ACC112 (cell line): ENCODE measurements at regions not wholly inside any gene's neighbourhood (a gene's known extent, or its start where the extent isn't known, plus 50 kb on each side); places are given as distances from the start of the nearest gene placed in this dataset.

Experiments
- H2AFZ ChIP-seq: fragments of 200-600 bp; sonication (generic); one replicate; pipeline ENCODE4 v1.6.0; 2017; ENCODE audit warnings: antibody characterized with exemption, low read length; ENCODE audit not compliant: unreplicated experiment
- H3K27ac ChIP-seq: fragments of 200-600 bp; sonication (generic); 2 replicates; pipeline ENCODE4 v1.5.1; 2014; ENCODE audit warnings: low read depth, mild to moderate bottlenecking, antibody characterized with exemption, low read length, moderate library complexity
- H3K27me3 ChIP-seq: fragments of 200-600 bp; sonication (generic); 2 replicates; pipeline ENCODE4 v1.6.1; 2014; ENCODE audit warnings: mild to moderate bottlenecking, antibody characterized with exemption, low read length, moderate library complexity, mixed read lengths; ENCODE audit not compliant: insufficient read depth
- H3K36me3 ChIP-seq: fragments of 200-600 bp; sonication (generic); 2 replicates; pipeline ENCODE4 v1.6.1; 2016; ENCODE audit warnings: mild to moderate bottlenecking, antibody characterized with exemption, low read length, moderate library complexity, mixed read lengths; ENCODE audit not compliant: insufficient read depth
- H3K4me1 ChIP-seq: fragments of 200-600 bp; sonication (generic); one replicate; pipeline ENCODE4 v1.6.1; 2016; ENCODE audit warnings: low read length, mixed read lengths; ENCODE audit not compliant: insufficient read depth, unreplicated experiment, control insufficient read depth
- H3K4me3 ChIP-seq: fragments of 200-600 bp; sonication (generic); 2 replicates; pipeline ENCODE4 v1.5.1; 2014; ENCODE audit warnings: mild to moderate bottlenecking, low read depth, low read length
- H3K79me2 ChIP-seq: fragments of 200-600 bp; sonication (generic); one replicate; pipeline ENCODE4 v1.6.0; 2016; ENCODE audit warnings: low read length; ENCODE audit not compliant: control insufficient read depth, unreplicated experiment, insufficient read depth

- Histone ChIP-seq H3K4me1 (no peaks in the 10 kb centered on the region), H3K79me2 (no peaks in the 10 kb centered on the region), H3K4me3 (no peak overlapping the region), H3K27ac (no peak overlapping the region), H2AFZ (no peak overlapping the region), H3K36me3 (no peaks in the 10 kb centered on the region), H3K27me3 (peaks cover 10% of the 10 kb centered on the region)
These were observed 83.5 kb downstream of the HRH4 start for GRCh38 chr18:24543795-24544498.

- no peak overlapping the region for H3K4me3 ChIP-seq
- H2AFZ ChIP-seq: no peak overlapping the region
- H3K4me1 ChIP-seq: no peaks in the 10 kb centered on the region
- no peaks in the 10 kb centered on the region for H3K79me2 ChIP-seq
- peaks cover 4% of the 10 kb centered on the region; the same call in 1 of the 2 replicates for H3K27me3 ChIP-seq
- no peak overlapping the region for H3K27ac ChIP-seq
- H3K36me3 ChIP-seq: no peaks in the 10 kb centered on the region
These were observed 84.5 kb downstream of the HRH4 start for GRCh38 chr18:24544949-24545348.

DNA sequence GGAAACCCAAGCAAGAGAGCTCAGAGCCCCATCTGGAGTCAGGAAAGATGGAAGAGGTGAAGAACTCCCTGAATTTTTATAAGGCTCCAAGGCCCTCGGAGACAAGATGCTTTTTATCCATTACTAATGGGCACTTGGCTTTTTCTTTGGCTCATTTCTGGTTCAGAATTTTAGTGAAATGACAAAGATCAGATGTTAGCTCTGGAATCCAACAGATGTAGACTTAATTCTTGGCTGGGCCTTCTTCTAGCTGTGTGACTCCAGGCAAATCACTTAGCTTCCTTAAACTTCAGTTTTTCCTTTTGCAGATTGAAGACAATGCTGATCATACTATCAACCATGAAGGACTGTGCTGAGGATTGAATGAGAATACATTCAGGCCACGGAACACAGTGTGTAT is 85.2 kb downstream of the HRH4 start:
- no peaks in the 10 kb centered on the region for H3K79me2 ChIP-seq
- H3K4me3 ChIP-seq: no peak overlapping the region
- H2AFZ ChIP-seq: no peak overlapping the region
- no peaks in the 10 kb centered on the region for H3K36me3 ChIP-seq
- H3K4me1 ChIP-seq: no peaks in the 10 kb centered on the region
- H3K27ac ChIP-seq: no peak overlapping the region
- H3K27me3 ChIP-seq: no peaks in the 10 kb centered on the region

GRCh38 chr18:24546307-24546706 is 85.9 kb downstream of the HRH4 start:
- H3K79me2 ChIP-seq: no peaks in the 10 kb centered on the region
- no peak overlapping the region for H3K27ac ChIP-seq
- H3K36me3 ChIP-seq: no peaks in the 10 kb centered on the region
- no peaks in the 10 kb centered on the region for H3K4me1 ChIP-seq
- no peaks in the 10 kb centered on the region for H3K27me3 ChIP-seq
- no peak overlapping the region for H3K4me3 ChIP-seq
- no peak overlapping the region for H2AFZ ChIP-seq

GRCh38 chr18:24548583-24548982 is 88.1 kb downstream of the HRH4 start:
- Histone ChIP-seq H3K4me1 (no peaks in the 10 kb centered on the region), H3K27me3 (no peaks in the 10 kb centered on the region), H3K4me3 (no peak overlapping the region), H2AFZ (no peak overlapping the region), H3K79me2 (no peaks in the 10 kb centered on the region), H3K36me3 (no peaks in the 10 kb centered on the region), H3K27ac (no peak overlapping the region)

- no peaks in the 10 kb centered on the region for H3K36me3 ChIP-seq
- no peak overlapping the region for H3K4me3 ChIP-seq
- H3K27me3 ChIP-seq: peaks cover 7% of the 10 kb centered on the region
- no peaks in the 10 kb centered on the region for H3K4me1 ChIP-seq
- H3K27ac ChIP-seq: no peak overlapping the region
- H2AFZ ChIP-seq: no peak overlapping the region
- no peaks in the 10 kb centered on the region for H3K79me2 ChIP-seq
These were observed 91.8 kb downstream of the HRH4 start for GRCh38 chr18:24552218-24552617.

- Histone ChIP-seq H3K4me3 (no peak overlapping the region), H2AFZ (no peak overlapping the region), H3K27me3 (peaks cover 22% of the 10 kb centered on the region), H3K27ac (no peak overlapping the region), H3K4me1 (no peaks in the 10 kb centered on the region), H3K79me2 (no peaks in the 10 kb centered on the region), H3K36me3 (no peaks in the 10 kb centered on the region)
These were observed 93.3 kb downstream of the HRH4 start for GRCh38 chr18:24553571-24554285.

DNA sequence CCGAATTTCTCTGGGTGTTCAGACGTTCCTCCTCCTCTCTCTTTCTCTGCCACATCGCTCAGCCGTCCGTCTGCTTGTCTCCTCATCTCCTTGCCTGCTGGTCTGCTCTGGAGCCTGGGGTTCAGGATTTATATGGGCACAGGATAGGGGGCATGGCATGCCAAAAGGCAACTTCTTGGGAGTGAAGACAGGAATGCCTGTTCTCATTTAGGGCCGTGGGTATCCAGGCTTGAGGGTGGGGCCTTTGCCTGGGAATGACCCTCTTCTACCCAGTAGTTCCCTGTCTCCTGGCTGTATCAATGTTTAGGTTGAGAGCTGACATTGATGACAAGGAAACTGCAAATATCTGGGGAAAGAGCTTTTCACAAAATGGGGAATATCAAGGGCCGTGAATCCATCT is 98.0 kb downstream of the HRH4 start:
- H3K27ac ChIP-seq: no peak overlapping the region
- no peak overlapping the region for H2AFZ ChIP-seq
- no peaks in the 10 kb centered on the region for H3K4me1 ChIP-seq
- no peaks in the 10 kb centered on the region for H3K36me3 ChIP-seq
- H3K27me3 ChIP-seq: peaks cover 60% of the 10 kb centered on the region
- H3K79me2 ChIP-seq: no peaks in the 10 kb centered on the region
- H3K4me3 ChIP-seq: no peak overlapping the region

- H3K36me3 ChIP-seq: no peaks in the 10 kb centered on the region
- peaks cover 67% of the 10 kb centered on the region for H3K27me3 ChIP-seq
- H3K4me1 ChIP-seq: no peaks in the 10 kb centered on the region
- no peak overlapping the region for H3K27ac ChIP-seq
- no peak overlapping the region for H3K4me3 ChIP-seq
- no peak overlapping the region for H2AFZ ChIP-seq
- H3K79me2 ChIP-seq: no peaks in the 10 kb centered on the region
These were observed 99.1 kb downstream of the HRH4 start for GRCh38 chr18:24559526-24559925.

- Histone ChIP-seq H3K79me2 (no peaks in the 10 kb centered on the region), H2AFZ (no peak overlapping the region), H3K27ac (no peak overlapping the region)
These were observed 100.1 kb downstream of the HRH4 start for GRCh38 chr18:24560511-24560981.

More at GRCh38 chr18:24560511-24560981, 100.1 kb downstream of the HRH4 start:
- Histone ChIP-seq H3K4me3 (no peak overlapping the region), H3K27me3 (peaks cover 70% of the 10 kb centered on the region), H3K36me3 (no peaks in the 10 kb centered on the region), H3K4me1 (no peaks in the 10 kb centered on the region)
